HG02884 (cell line): ENCODE measurements at regions not wholly inside any gene's neighbourhood (a gene's known extent, or its start where the extent isn't known, plus 50 kb on each side); places are given as distances from the start of the nearest gene placed in this dataset.

Source experiments
- ATAC-seq: cut with Tn5 transposase; IDR thresholded peaks from one replicate; pipeline ENCODE4 v1.9.1; 2021; ENCODE audit warnings: mild to moderate bottlenecking, moderate library complexity; ENCODE audit not compliant: unreplicated experiment

DNA sequence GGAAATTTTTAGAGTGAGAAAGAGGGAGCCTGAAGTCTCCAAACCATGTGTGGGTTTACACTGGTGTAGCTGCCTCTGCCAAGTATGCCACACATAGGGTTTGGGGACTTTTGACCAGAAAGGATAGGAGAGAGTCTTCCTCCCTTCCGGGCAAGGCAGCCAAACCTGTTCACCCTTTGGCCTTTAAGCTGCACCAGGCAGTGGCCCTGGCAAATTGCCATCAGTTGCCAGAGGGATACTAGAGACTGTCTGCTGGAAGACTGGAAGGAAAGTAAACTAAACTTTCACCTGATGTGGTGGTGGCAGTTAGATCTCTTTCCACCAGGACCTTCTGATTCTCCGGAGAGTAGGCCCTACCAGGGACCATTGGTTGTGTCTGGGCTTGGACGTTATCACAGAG lies 1263.2 kb downstream of the FAM181B start:
- no peak for ATAC-seq

GRCh38 chr11:81459766-81460306 lies 1273.8 kb downstream of the FAM181B start:
- no peak for ATAC-seq

- ATAC-seq = no peak
Measured at GRCh38 chr11:81449588-81450156, 1284.0 kb downstream of the FAM181B start.

GRCh38 chr11:81444297-81444696 lies 1289.4 kb downstream of the FAM181B start:
- no peak for ATAC-seq

- ATAC-seq = no peak
Measured at GRCh38 chr11:81432333-81432732, 1301.3 kb downstream of the FAM181B start.

DNA sequence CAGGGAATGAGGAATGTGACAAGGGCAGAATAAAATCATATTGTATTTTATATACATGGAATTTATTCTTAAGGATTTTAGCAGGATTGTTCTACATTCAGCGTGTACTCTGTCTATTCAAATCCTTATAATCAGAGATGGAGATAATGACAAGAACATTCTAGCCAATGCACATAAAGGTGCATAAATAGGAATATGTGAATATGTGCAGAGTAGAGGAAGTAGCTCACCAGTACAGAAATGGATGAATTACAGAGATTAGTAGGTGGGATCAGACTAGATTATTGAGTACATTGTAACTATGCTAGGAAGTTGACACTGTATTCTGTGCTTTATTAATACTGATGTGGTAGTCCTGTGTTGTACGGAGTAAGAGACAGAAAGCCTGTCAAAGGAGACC lies 1308.8 kb downstream of the FAM181B start:
- no peak for ATAC-seq

GRCh38 chr11:81422402-81422801 lies 1311.3 kb downstream of the FAM181B start:
- no peak for ATAC-seq

DNA sequence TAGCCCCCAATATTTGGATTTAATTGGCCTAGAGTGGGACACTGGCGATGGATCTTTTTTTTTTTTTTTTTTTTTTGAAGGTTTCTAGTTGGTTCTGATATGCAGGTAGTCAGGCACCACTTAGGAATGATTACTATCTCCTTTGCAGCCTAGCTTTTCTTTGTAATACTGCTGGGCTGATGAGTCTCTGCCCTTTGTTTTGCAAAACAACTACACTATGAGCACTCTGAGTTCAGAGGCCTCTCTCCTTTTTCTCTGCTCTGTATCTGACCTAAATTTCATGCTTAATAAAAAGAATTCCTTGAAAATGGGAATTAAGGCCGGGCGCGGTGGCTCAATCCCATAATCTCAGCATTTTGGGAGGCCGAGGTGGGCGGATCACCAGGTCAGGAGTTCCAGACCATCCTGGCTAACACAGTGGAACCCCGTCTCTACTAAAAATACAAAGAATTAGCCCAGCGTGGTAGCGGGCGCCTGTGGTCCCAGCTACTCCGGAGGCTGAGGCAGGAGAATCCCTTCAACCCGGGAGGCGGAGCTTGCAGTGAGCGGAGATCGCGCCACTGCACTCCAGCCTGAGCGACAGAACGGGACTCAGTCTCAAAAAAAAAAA lies 1312.3 kb downstream of the FAM181B start:
- no peak for ATAC-seq

GRCh38 chr11:81420668-81421250 lies 1312.9 kb downstream of the FAM181B start:
- no peak for ATAC-seq

GRCh38 chr11:81397316-81397715 lies 1336.3 kb downstream of the FAM181B start:
- no peak for ATAC-seq

DNA sequence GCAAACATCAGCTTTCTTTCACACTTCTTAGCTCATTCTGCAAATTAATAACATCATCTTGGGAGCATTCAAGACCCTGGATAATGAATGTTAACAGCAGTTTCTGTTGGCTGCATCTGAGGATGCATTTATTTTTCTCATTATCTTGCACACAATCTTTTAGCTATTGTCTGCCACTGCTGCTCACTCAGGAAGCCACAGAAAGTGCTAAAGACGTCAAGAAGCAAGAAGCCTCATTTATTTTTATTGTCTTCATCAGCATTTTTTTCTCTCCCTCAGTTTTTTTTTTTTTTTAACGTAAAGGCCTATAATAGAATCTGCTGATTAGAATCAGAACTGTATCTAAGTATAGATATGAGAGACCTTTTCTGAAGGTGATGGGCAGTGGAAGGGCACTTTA lies 1339.4 kb downstream of the FAM181B start:
- no peak for ATAC-seq

DNA sequence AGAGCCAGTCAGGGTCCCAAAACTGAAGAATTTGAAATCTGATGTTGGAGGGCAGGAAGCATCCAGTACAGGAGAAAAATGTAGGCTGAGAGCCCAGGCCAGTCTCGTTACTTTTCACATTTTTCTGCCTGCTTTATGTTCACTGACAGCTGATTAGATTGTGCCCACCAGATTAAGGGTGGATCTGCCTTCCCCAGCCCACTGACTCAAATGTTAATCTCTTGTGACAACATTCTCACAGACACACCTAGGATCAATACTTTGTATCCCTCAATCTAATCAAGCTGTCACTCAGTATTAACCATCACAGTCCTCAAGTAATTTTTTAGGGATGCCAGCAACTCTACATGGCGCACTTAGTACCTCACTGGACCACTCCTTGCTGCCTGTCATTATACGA lies 1345.3 kb downstream of the FAM181B start:
- no peak for ATAC-seq

DNA sequence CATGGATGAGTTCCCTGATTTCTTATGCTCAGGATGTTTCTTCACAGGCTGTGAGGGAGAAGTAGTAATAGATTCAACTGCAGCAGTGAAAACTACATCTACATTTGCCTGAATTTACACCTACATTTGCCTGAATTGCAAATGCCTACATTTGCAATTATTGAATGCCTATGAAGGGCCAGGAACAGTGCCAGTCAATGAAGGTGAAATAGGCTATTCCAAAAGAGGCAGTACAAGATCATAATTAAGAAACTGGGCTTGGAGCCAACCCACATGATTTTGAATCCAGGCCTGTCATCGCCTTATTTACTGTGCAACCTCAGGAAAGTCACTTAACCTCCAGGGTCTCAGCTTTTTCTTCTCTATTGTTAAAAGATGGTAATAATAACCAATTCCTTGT lies 1353.3 kb downstream of the FAM181B start:
- no peak for ATAC-seq

GRCh38 chr11:81377418-81377817 lies 1356.2 kb downstream of the FAM181B start:
- no peak for ATAC-seq

DNA sequence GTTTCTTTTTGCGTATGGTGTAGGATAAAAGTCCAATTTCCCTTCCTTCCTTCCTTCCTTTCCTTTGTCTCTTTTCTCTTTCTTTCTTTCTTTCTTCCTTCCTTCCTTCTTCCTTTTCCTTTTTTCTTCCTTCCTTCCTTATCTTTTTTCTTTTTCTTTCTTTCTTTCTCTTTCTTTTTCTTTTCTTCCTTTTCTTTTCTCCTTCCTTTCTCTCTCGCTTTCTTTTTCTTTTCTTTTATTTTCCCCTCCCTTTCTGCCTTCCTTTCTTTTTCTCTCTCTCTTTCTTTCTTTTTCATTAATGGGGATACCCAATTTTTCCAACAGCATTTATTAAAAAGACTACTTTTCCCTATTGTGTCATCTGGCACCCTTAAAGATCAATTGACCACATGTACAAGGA lies 1359.7 kb downstream of the FAM181B start:
- ATAC-seq = no peak

DNA sequence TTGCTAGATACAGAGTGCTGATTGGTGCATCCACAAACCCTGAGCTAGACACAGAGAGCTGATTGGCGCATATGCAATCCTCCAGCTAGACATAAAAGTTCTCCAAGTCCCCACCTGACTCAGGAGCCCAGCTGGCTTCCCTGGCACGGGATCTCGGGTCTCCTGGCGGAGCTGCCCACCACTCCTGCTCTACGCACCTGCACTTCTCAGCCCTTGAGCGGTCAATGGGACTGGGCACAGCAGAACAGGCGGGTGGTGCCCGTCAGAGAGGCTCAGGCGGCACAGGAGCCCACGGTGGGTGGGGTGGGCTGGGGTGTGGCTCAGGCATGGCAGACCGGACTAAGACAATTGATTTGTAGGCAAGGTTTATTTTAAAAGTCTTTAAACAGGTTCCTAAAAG lies 1365.5 kb downstream of the FAM181B start:
- no peak for ATAC-seq

- ATAC-seq = no peak
Measured at GRCh38 chr11:81365496-81365895, 1368.2 kb downstream of the FAM181B start.

GRCh38 chr11:81359476-81359875 lies 1374.2 kb downstream of the FAM181B start:
- ATAC-seq = no peak

- ATAC-seq = no peak
Measured at GRCh38 chr11:81345609-81346008, 1388.1 kb downstream of the FAM181B start.

DNA sequence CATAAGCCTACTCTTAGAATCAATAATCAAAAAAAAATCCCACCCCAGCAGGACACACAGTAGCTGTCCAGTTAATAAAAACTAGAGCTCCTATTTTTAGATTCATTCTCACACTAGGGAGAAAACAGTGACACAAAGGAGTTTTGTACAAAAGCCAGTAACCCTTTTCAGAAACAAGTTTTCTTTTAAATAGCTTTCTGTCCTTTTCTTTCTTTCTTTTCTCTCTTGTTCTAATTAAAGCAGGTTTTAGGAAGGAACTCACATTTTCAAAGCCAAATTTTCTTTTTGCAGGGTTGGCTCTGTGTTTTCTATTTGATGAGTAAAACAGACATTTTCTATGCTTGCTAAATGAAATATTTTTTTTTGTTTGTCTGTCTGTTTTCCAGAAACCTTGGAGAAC lies 1390.7 kb downstream of the FAM181B start:
- no peak for ATAC-seq

DNA sequence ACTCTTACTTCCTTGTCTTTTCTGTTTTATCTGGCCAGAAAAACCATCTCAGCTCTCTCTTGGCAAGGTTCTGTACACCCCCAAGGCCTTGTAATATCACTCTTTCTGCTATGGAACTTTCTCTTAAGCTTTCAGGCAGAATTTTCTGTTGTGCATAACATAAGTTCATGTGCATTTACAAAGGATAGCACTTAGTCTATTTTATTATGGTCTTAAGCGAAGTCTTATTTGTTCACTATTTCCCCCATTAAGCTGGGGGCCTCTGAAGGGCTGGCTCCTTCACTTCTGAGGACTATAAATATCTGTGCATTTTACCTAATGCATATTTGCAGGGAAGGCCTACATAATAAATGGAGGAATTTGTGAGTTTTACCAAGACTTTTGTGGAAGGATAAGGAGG lies 1393.4 kb downstream of the FAM181B start:
- no peak for ATAC-seq

DNA sequence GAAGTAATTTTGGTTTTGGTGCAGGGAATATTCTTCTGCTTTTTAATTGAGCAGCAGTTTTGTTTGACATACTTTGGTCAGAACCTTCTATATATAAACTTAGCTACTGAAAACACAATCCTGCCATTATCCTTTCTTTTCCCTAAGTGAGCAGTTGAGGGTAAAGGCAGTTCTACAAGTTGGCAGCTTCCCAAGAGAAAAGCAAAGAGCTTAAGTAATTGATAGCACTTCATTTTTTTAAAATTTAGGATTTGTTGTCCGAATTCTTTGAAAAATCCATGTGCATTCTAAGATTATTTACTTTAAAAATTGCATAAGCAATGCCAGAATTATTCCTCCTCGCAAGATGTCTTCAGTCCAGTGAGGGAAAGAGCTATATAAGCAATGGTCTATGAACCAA lies 1394.1 kb downstream of the FAM181B start:
- no peak for ATAC-seq
